Neural crest cell (in vitro differentiated cells): ENCODE measurements at regions not wholly inside any gene's neighbourhood (a gene's known extent, or its start where the extent isn't known, plus 50 kb on each side); places are given as distances from the start of the nearest gene placed in this dataset.

Experiments used
- DNase-seq: peaks from one replicate; pipeline ENCODE4 v3.0.0; 2021; ENCODE audit warnings: low read depth, mixed read lengths, low spot score
- H3K27ac Mint-ChIP-seq: one replicate; pipeline ENCODE4 v1.8.0; 2021; ENCODE audit warnings: mild to moderate bottlenecking, mixed read lengths; ENCODE audit not compliant: unreplicated experiment
- H3K27me3 Mint-ChIP-seq: 2 replicates; pipeline ENCODE4 v1.8.0; 2021; ENCODE audit warnings: low read depth, mild to moderate bottlenecking, mixed read lengths
- H3K36me3 Mint-ChIP-seq: 2 replicates; pipeline ENCODE4 v1.8.0; 2021; ENCODE audit warnings: low read depth, mild to moderate bottlenecking, mixed read lengths
- H3K4me1 Mint-ChIP-seq: 2 replicates; pipeline ENCODE4 v1.8.0; 2021; ENCODE audit warnings: mixed read lengths
- H3K4me3 Mint-ChIP-seq: one replicate; pipeline ENCODE4 v1.8.0; 2021; ENCODE audit warnings: mild to moderate bottlenecking, mixed read lengths
- H3K9me3 Mint-ChIP-seq: 2 replicates; pipeline ENCODE4 v1.8.0; 2021; ENCODE audit warnings: mixed read lengths
- CTCF ChIP-seq: fragments of 200-600 bp; sonication (generic); conservative IDR thresholded peaks from 2 replicates; pipeline ENCODE4 v1.5.0; 2021; ENCODE audit warnings: antibody characterized with exemption, mild to moderate bottlenecking

GRCh38 chrX:9342561-9343051 lies 122.3 kb upstream of the TBL1X start:
- Mint-ChIP-seq H3K27ac (peak overlapping the region; percentile 29), H3K4me3 (peak overlapping the region; percentile 87), H3K4me1 (peaks cover 29% of the 10 kb centered on the region), H3K9me3 (peaks cover 10% of the 10 kb centered on the region), H3K36me3 (no peaks in the 10 kb centered on the region), H3K27me3 (no peaks in the 10 kb centered on the region)
- no peak for TF ChIP-seq CTCF
- peak; percentile 47 for DNase-seq

- no peak for DNase-seq
- Mint-ChIP-seq H3K4me1 (peaks cover 26% of the 10 kb centered on the region), H3K9me3 (peaks cover 7% of the 10 kb centered on the region), H3K27ac (no peak overlapping the region), H3K36me3 (no peaks in the 10 kb centered on the region), H3K4me3 (peak overlapping the region; percentile 52), H3K27me3 (no peaks in the 10 kb centered on the region)
- no peak for TF ChIP-seq CTCF
Observed at GRCh38 chrX:9343971-9344370, 120.9 kb upstream of the TBL1X start.

- DNase-seq: no peak
- H3K36me3 Mint-ChIP-seq: no peaks in the 10 kb centered on the region
- H3K27ac Mint-ChIP-seq: no peak overlapping the region
- H3K4me1 Mint-ChIP-seq: peaks cover 17% of the 10 kb centered on the region
- H3K9me3 Mint-ChIP-seq: peaks cover 3% of the 10 kb centered on the region
- no peak for TF ChIP-seq CTCF
- H3K4me3 Mint-ChIP-seq: no peak overlapping the region
- no peaks in the 10 kb centered on the region for H3K27me3 Mint-ChIP-seq
Observed at GRCh38 chrX:9345957-9346356, 118.9 kb upstream of the TBL1X start.

- Mint-ChIP-seq H3K9me3 (peaks cover 3% of the 10 kb centered on the region), H3K27me3 (no peaks in the 10 kb centered on the region), H3K36me3 (no peaks in the 10 kb centered on the region), H3K4me3 (no peak overlapping the region), H3K4me1 (peaks cover 16% of the 10 kb centered on the region), H3K27ac (peak overlapping the region; percentile 83)
- TF ChIP-seq CTCF: no peak
- no peak for DNase-seq
Observed at GRCh38 chrX:9349572-9350494, 115.0 kb upstream of the TBL1X start.

- TF ChIP-seq CTCF: no peak
- no peak overlapping the region for H3K4me3 Mint-ChIP-seq
- H3K36me3 Mint-ChIP-seq: peaks cover 3% of the 10 kb centered on the region
- no peak for DNase-seq
- no peaks in the 10 kb centered on the region for H3K27me3 Mint-ChIP-seq
- H3K4me1 Mint-ChIP-seq: peaks cover 16% of the 10 kb centered on the region
- H3K27ac Mint-ChIP-seq: no peak overlapping the region
- H3K9me3 Mint-ChIP-seq: peaks cover 3% of the 10 kb centered on the region
Observed at GRCh38 chrX:9351126-9351525, 113.7 kb upstream of the TBL1X start.
